Endothelial cell (in vitro differentiated cells): ENCODE measurements at regions not wholly inside any gene's neighbourhood (a gene's known extent, or its start where the extent isn't known, plus 50 kb on each side); places are given as distances from the start of the nearest gene placed in this dataset.

ENCODE experiments used
- DNase-seq: peaks from one replicate; pipeline ENCODE4 v3.0.0; 2021; ENCODE audit warnings: low spot score
- H3K27ac Mint-ChIP-seq: one replicate; pipeline ENCODE4 v1.8.0; 2021; ENCODE audit warnings: mixed read lengths, inconsistent platforms; ENCODE audit not compliant: unreplicated experiment
- H3K27me3 Mint-ChIP-seq: one replicate; pipeline ENCODE4 v1.8.0; 2021; ENCODE audit warnings: mild to moderate bottlenecking, moderate library complexity, mixed read lengths, inconsistent platforms; ENCODE audit not compliant: unreplicated experiment
- H3K36me3 Mint-ChIP-seq: one replicate; pipeline ENCODE4 v1.8.0; 2021; ENCODE audit warnings: mild to moderate bottlenecking, low read depth, mixed read lengths, inconsistent platforms; ENCODE audit not compliant: unreplicated experiment
- H3K4me1 Mint-ChIP-seq: one replicate; pipeline ENCODE4 v1.8.0; 2021; ENCODE audit warnings: mild to moderate bottlenecking, mixed read lengths, inconsistent platforms; ENCODE audit not compliant: unreplicated experiment
- H3K4me3 Mint-ChIP-seq: one replicate; pipeline ENCODE4 v1.8.0; 2021; ENCODE audit warnings: mild to moderate bottlenecking, mixed read lengths, inconsistent platforms; ENCODE audit not compliant: unreplicated experiment
- H3K9me3 Mint-ChIP-seq: one replicate; pipeline ENCODE4 v1.8.0; 2021; ENCODE audit warnings: mixed read lengths, inconsistent platforms; ENCODE audit not compliant: unreplicated experiment
- TF ChIP-seq, protein P1 (sequence below): fragments of 200-600 bp; sonication (generic); IDR thresholded peaks from one replicate; pipeline ENCODE4 v1.5.0; 2021; ENCODE audit warnings: antibody characterized with exemption; ENCODE audit not compliant: unreplicated experiment

- DNase-seq, result no peak
- Mint-ChIP-seq H3K4me1 (peaks cover 5% of the 10 kb centered on the region), H3K27me3 (peaks cover 9% of the 10 kb centered on the region)
Measured at GRCh38 chr15:95328559-95328958, 1001.9 kb upstream of the NR2F2 start.

DNA sequence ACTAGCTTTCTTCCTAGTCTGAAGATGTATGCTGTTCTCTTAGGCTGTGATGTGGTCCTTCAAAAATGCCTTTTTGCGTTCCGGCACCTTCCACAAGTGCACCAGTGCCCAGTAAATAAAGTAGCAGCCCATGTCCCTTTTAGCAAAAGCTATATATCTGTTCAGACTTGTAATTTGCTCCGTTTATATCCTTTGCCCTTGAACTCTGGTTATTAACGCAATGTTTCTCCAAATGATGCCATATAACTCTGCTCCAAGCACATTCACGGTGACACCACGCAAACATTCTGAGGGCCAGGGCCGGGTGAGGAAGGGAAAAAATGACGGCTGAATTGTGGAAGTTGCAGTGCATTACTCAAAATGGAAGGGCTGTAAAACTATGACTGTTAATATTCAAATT, 1001.1 kb upstream of the NR2F2 start:
- Mint-ChIP-seq H3K27ac (no peak overlapping the region), H3K27me3 (peaks cover 9% of the 10 kb centered on the region), H3K36me3 (no peaks in the 10 kb centered on the region), H3K9me3 (no peaks in the 10 kb centered on the region), H3K4me1 (peaks cover 5% of the 10 kb centered on the region), H3K4me3 (no peak overlapping the region)
- TF ChIP-seq, protein P1, sequence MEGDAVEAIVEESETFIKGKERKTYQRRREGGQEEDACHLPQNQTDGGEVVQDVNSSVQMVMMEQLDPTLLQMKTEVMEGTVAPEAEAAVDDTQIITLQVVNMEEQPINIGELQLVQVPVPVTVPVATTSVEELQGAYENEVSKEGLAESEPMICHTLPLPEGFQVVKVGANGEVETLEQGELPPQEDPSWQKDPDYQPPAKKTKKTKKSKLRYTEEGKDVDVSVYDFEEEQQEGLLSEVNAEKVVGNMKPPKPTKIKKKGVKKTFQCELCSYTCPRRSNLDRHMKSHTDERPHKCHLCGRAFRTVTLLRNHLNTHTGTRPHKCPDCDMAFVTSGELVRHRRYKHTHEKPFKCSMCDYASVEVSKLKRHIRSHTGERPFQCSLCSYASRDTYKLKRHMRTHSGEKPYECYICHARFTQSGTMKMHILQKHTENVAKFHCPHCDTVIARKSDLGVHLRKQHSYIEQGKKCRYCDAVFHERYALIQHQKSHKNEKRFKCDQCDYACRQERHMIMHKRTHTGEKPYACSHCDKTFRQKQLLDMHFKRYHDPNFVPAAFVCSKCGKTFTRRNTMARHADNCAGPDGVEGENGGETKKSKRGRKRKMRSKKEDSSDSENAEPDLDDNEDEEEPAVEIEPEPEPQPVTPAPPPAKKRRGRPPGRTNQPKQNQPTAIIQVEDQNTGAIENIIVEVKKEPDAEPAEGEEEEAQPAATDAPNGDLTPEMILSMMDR, result no peak
- no peak for DNase-seq

More at GRCh38 chr15:95328559-95328958, 1001.9 kb upstream of the NR2F2 start:
- TF ChIP-seq, protein P1, result peak; percentile 40
- H3K36me3 Mint-ChIP-seq, result no peaks in the 10 kb centered on the region
- no peaks in the 10 kb centered on the region for H3K9me3 Mint-ChIP-seq
- no peak overlapping the region for H3K4me3 Mint-ChIP-seq
- no peak overlapping the region for H3K27ac Mint-ChIP-seq

- Mint-ChIP-seq H3K4me3 (no peak overlapping the region), H3K4me1 (no peaks in the 10 kb centered on the region), H3K36me3 (no peaks in the 10 kb centered on the region), H3K27ac (no peak overlapping the region), H3K27me3 (no peaks in the 10 kb centered on the region), H3K9me3 (no peaks in the 10 kb centered on the region)
- TF ChIP-seq, protein P1, result no peak
- DNase-seq, result no peak
Measured at GRCh38 chr15:95341686-95342085, 988.8 kb upstream of the NR2F2 start.

DNA sequence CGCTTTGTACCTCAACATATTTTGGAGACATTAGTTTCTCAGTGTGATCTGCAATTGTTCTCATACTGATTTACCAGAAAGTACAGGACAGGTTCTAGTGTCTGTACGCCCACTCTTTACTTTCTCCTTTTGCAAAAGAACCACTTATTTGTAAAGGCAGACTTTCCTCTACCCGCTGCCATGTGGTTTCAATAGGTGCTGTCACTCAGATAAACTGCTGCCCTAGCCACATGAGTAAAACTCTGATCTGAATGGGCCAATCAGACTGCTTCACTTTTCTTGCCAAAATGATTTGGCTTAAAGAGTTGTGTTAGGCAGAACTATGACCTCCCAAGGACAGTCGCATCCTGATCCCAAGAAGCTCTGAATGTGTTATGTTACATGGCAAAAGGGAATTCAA, 984.6 kb upstream of the NR2F2 start:
- DNase-seq, result no peak
- Mint-ChIP-seq H3K4me3 (no peak overlapping the region), H3K27me3 (no peaks in the 10 kb centered on the region), H3K4me1 (peaks cover 7% of the 10 kb centered on the region), H3K9me3 (no peaks in the 10 kb centered on the region), H3K36me3 (no peaks in the 10 kb centered on the region), H3K27ac (no peak overlapping the region)
- TF ChIP-seq, protein P1, result no peak

DNA sequence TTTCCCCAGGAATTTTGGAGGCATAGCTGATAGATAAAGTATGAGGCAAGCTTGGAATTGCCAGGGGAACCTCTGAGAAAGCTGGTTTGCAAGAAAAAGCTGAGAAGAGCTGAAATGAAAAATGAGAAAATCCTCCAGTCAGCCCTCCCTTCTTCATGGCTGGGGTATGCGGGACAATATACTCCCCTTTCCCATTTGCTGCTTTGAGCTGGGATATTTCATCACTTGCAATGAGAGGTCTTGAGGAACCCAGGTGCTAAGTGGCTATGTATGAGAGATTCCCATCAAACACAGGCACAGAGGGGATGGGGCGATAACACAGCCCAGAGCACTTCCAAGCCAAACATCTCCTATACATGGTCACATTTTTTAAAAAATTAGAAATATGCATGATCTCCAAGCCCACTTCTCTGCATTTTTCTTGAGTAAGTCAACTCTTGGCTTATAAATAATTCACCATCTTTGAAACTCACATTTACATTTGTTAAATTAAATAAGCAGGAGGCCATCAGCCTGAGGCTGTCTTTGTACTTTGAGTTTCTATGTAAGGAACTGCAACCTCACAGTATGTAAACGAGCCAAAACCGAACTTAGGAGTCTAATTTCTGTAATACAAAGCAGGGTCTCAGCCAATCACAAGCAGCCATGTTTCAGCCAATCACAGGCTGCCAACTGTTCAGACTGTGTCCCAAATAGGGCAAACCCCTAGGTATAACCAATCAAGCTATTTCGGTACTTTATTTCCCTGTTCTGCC, 983.6 kb upstream of the NR2F2 start:
- TF ChIP-seq, protein P1, result no peak
- H3K27ac Mint-ChIP-seq, result no peak overlapping the region
- no peaks in the 10 kb centered on the region for H3K9me3 Mint-ChIP-seq
- DNase-seq, result no peak
- H3K4me3 Mint-ChIP-seq, result no peak overlapping the region
- no peaks in the 10 kb centered on the region for H3K27me3 Mint-ChIP-seq
- H3K4me1 Mint-ChIP-seq, result peaks cover 7% of the 10 kb centered on the region
- no peaks in the 10 kb centered on the region for H3K36me3 Mint-ChIP-seq
